ENCODE measurements at regions not wholly inside any gene's neighbourhood (a gene's known extent, or its start where the extent isn't known, plus 50 kb on each side); places are given as distances from the start of the nearest gene placed in this dataset.
A peak's percentile ranks its signal among the peaks of the same experiment; 100 is the strongest.
"Not testable (repeated sequence)": the region's sequence is repeated elsewhere in the genome, so short reads cannot be mapped to it uniquely, and the experiment has no call there.

DNA sequence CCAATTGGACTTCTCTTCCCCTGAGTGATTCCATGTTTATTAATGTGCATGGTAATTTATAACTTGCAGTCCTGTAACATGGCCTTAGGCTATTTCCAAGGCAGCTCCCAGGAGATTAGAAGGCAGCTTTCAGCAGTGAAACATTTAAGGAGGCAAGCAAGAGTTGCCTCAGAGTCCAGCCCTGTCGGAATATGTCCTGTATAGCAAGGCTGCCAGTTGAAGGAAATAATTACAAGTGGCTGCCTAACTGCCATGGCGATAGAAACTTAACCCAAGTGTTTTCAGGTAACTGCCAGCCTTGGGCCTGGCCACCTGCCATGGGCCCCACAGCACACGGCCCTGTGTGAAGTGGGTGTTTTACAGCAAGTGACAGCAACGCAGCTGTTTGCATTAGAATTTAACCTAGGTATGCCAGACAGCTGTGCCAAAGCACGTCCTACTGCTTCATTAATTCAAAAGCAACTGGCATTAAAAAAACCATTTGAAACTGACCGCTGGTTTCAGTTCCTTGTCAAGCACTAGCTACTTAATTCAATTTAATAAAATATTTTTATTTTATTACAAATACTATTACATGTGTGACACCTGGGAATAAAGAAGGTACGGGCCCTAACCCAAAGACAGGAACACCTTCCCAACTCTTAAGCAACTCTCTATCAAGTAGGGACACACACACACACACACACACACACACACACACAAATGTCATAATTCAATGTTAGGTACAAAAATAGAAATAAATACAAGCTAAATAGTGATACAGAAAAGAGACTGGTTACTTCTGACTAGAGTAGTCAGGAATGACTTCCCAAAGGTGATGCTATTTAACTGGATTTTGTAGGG lies 151.8 kb upstream of the HEY2 start:
- no peak for DNase-seq

DNA sequence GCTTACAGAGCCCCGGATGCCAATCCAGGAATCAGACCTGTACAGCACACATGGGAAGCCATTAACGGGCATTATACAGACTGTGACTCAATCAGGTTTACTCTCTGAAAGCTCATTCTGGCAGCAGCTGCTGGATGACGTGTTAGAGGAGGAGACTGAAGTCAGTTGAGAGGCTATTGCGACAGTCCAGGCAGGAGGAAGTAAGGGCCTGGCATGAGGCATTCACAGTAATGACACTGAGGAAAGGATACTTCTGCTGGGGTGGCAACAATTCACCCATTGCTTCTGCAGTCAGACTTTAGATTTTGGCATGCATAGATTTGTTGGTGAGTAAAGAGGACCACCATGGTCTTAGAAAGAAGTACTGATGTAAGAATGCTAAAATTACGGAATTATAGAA lies 151.0 kb upstream of the HEY2 start:
- DNase-seq = no peak

DNA sequence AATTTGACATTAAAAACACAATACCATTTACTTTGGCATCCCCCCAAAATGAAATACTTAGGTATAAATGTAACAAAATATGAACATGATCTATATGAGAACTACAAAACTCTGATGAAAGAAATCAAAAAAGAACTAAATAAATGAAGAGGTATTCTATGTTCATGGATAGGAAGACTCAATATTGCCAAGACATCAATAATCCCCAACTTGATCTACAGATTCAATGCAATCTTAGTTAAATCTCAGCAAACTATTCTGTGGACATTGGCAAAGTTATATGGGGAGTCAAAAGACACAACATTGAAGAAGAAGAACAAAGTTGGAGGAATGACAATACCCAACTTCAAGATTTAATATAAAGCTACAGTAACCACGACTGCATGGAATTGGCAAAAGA lies 145.2 kb upstream of the HEY2 start:
- DNase-seq = no peak

DNA sequence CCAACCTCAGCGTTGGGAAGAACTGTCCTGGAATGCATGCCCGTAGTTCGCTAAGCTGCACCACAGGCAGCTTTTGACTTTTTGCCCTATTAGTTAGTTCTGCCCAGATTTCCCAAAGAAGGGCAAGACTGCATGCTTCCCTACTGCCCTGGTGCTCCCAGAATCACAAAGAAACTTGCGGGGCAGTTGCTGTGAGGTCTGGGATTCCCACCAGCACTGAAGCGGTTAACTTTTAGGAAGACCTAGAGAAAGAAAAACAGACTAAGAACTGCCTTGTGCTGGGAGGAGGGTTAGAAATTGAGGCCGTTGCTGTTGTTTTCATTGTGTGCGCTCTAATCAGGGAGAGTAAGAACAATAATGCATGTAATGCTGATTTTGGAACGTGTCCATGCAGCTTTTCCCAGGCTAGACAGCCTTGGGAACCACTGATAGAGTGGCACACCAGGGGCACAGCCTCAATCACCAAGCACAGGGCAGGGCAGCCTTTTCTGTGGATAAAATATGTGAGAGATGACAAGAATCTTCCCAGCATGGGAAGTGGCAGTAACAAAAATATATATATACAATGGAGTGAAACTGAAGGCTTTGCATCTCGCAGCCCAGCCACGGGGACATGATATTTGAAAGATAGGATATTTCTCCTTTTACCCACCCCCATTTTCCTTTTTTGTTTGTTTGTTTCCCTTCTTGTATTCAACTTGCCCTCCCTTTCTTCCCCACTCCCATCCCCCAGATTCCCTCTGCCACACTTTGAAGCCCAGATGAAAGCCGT lies 137.7 kb upstream of the HEY2 start:
- DNase-seq = peak; percentile 53

DNA sequence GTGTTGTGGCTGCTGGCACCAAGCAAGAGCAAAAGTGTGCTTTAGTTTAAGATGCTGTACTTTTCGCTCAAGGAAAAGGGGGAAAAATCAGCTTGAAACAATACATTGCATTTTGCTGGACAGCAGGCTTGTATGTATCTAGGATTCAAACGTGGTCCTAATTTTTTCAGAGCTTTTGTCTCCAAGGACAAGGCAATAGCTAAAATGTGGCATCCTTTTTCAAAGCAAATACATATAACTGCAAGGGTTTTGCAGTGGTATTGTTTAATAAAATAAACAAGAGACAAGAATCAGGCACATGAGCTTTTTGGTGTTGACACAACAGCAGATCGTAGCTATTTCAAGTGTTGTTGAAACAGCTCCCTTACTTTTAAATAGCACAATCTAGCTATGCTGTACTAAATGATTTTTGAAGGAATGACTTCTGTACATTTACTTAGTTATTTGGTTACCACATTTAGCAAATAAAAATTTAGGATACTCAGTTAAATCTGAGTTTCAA lies 137.0 kb upstream of the HEY2 start:
- DNase-seq = peak; percentile 42

DNA sequence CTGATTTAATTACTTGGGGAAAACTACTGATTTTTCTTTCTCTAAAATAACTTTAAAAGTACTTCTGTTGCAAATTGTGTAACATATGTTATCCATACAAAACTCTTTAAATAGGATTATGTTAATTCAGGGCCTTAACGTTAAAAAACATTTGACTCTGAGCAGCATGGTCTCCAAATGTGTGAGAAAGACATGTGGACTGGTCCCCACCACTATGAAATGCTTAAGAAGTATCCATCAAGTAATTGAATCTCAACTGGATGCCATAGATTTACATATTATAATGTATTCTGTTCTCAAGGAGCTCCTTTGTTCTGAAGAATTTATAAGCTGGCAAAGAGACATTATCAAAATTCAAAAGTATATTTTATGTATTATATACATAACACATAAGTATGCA lies 130.8 kb upstream of the HEY2 start:
- no peak for DNase-seq

DNA sequence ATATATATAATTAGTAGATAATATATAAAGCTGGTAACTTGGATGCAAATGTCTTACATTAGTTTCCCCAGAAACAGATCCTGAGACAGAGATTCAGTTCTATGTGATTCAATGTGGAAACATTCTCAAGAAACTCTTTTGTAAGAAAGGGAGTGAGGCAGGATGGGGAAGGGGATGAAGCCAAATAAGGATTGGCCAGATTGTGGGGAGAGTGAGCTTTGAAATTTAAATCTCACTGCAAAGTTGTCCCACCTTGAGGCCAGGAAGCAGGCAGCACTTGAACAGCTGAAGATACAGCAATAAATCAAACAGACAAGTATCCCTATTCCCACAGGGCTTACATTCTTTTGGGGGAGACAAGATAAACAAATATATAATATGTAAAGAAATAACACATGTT lies 126.3 kb upstream of the HEY2 start:
- no peak for DNase-seq

DNA sequence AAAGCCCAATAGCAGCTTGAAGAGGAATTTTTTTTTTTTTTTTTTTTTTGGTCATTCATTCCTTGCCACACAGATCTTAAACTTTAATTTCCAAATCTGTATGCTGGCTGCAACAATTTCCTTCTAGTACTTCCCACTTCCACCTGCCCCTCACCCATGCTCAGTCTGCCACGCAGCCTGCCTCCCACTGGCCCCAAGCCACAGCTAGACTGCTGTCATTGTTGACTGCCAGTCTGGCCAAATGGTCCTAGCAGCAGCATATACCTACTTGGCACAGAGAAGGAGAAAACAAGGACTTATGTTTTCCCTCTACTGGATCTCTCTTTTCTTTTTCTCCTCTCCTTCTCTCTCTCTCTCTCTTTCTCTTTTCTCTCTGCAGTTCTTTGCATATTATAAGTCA lies 118.3 kb upstream of the HEY2 start:
- DNase-seq = no peak

DNA sequence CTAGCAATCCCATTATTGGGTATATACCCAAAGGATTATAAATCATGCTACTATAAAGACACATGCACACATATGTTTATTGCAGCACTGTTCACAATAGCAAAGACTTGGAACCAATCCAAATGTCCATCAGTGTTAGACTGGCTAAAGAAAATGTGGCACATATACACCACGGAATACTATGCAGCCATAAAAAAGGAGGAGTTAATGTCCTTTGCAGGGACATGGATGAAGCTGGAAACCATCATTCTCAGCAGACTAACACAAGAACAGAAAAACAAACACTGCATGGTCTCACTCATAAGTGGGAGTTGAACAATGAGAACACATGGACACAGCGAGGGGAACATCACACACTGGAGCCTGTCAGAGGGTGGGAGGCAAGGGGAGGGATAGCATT lies 113.4 kb upstream of the HEY2 start:
- DNase-seq = not testable (repeated sequence)

DNA sequence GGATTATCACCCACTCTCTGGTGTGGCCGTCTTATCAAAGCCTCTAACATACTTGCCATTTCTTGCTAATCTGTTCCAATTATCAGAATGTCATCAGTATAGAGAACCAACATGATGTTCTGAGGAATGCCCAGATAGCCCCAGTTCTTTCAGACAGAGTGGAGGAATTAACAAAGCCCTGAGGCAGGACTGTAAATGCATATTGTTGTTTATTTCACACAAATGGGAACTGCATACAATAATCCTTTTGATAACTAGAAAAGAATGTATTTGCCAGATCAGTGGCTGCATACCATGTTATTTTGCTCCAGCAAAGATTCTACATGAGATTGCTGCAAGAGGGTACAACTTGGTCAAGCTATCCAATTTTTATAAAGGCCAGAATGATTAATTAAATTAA lies 112.8 kb upstream of the HEY2 start:
- no peak for DNase-seq

DNA sequence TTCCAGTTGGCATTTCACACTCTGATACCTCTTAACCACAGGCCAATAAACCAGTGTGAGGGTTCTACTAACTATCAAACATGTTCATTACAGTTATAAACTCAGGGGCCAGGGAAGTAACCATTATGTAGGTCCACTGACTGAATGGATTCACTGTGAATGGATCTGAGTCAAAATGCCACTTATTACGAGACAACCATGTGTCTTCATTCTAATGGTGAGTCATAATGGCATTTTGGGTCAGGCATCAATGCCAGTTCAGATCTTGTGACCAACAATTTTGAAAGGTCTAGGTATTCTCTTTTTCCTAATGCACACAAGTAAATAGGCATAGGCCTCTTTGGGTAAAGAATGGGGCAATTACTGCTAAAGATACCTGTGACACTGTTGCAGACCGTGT lies 112.2 kb upstream of the HEY2 start:
- DNase-seq = no peak

DNA sequence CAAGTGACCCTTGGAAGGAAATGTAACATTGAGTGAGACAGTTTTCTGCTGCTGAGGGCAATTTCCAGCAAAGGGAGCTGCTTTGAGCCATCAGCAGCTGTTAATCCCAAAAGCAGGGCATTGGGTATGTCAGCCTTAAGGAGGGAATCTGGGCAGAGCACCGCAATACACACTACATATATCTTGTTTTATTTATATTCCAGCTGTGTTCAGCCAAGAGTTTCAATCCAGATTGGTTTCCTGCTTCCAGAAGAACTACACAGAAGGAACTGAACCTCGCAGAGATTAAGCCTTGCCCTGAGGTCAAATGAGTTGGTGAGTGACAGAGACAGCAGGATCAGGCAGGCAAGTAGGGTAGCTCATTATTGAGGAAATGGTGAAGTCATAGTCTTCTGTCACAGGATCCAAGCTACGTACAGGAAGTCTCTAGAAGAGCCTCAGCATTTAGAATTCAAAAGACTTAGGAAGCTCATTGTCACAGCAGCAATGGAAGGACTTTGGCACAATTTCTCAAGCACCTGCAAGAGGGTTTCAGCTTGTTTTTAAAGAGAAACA lies 109.9 kb upstream of the HEY2 start:
- DNase-seq = no peak

DNA sequence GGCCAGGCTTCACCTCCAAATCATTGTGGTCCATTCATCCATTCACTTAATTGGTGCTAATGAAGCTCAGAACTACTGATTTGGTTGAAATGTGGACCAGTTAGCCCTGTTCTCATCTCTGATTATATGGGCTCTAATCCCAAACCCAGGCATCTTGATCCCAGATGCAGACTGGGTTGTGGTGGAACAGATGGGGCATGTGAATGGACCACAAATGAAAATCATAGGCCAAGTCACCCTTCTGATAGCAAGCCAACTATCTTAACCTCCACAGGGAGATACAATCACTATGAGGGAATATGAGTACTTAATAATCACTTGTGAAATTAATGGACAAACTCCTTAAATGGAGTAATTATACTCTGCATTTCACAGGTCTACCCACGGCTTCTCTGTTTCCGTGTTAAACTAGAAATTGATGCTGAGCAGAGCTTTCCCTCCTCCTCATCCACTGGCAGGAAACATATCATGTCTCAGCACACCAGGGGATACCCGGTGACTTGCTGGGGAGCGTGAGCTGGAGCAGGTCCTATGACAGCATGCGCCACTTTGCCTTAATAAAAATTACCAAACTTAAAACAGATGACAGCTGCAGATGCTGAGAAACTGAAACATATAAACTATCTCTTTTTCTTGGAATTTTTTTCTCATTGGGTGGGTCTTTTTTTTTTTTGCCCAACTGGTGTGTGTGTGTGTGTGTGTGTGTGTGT lies 108.8 kb upstream of the HEY2 start:
- no peak for DNase-seq

DNA sequence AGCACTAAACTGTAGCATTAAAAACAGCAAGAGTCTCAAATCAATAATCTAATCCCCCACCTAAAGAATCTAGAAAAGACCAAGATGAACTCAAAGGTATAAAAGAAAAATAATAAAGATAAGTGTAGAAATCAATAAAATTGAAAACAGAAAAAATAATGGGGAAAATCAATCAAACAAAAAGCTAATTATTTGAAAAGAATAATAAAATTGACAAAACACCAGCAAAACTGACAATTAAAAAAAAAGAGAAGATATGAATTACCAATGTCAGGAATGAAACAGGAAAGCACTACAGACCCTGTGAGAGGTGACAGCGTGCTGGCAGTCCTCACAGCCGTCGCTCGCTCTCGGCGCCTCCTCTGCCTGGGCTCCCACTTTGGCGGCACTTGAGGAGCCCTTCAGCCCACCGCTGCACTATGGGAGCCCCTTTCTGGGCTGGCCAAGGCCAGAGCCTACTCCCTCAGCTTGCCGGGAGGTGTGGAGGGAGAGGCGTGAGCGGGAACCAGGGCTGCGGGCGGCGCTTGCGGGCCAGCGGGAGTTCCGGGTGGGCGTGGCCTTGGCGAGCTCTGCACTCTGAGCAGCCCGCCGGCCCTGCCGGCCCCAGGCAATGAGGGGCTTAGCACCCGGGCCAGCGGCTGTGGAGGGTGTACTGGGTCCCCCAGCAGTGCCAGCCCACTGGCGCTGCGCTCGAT lies 105.3 kb upstream of the HEY2 start:
- DNase-seq = not testable (repeated sequence)

DNA sequence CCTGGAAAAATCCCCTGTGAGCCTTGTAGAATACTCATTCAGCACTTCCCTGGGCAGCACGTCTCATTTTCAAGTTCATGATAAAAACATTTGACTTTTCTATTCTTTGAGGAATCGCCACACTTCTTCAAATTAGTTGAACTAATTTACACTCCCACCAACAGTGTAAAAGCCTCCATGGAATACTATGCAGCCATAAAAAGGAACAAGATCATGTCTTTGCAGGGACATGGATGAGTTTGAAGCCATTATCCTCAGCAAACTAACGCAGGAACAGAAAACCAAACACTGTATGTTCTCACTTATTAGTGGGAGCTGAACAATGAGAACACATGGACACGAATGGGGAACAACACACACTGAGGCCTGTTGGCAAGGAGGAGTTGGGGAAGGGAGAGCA lies 102.0 kb upstream of the HEY2 start:
- no peak for DNase-seq

DNA sequence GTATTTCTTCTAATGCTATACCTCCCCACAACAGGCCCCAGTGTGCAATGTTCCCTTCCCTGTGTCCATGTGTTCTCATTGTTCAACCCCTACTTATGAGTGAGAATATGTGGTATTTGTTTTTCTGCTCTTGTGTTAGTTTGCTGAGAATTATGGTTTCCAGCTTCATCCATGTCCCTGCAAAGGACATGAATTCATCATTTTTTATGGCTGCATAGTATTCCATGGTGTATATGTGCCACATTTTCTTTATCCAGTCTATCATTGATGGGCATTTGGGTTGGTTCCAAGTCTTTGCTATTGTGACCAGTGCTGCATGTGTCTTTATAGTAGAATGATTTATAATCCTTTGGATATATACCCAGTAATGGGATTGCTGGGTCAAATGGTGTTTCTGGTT lies 95.7 kb upstream of the HEY2 start:
- DNase-seq = not testable (repeated sequence)

DNA sequence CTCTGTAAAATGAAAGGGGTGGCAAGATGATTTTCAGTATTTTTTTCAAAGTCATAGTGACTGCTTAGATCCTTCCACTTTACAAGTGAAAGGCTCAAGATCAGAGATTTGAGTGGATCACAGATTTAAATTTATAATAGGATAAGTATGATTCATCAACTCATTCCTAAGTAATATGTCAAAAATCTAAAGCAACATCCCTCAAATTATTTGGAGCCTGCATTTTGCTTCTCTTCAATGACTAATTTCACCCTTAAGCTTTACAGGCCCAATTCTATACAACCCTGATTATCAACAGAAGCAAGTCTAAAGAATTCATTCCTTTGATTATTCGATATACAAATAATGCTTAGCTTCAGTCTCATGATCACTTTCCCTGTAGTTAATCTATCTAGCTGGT lies 93.9 kb upstream of the HEY2 start:
- no peak for DNase-seq

DNA sequence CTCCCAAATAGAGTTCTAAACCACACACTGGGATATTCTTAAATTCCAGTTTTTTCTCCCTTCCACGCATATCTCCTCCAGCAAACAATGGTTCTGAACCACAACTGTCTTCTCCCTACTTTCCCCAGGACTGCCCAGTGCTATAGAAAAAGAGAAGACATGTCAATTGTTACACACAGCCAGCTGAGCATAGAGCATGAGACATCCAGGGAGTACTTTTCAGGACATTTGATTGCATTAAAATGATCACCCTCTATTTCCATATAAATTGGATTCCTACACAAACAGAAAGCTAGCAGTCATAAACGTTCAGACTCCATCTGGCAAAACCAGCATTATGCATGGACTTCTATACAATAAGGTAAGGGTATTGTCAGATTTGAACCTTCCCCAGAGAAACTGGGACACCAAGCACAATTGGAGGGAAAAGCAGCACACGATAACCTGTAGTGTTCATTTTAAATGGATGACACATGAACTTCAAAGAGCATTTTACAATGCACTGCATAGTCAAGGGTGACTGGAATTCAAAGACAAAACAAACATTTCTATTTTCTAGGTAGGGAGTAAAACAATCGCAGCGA lies 93.1 kb upstream of the HEY2 start:
- DNase-seq = peak; percentile 96

DNA sequence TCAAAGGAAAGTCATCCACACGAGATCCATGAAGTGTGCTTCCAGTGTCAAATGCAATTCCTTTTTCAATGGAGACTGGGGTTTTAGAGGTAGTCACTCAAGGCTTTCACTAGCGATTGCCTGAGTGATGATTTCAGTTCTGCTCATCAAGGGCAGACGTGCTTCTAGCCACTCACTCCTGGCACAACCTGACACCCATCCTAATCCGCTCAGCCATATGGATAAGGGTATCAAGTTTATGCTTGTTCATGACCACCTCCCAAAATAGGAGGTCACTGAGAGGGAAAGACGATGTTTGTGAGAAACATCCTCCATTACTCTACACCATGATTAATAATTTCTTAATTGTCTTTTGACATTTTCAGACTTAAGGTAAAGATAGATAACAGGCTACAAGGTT lies 91.3 kb upstream of the HEY2 start:
- no peak for DNase-seq

DNA sequence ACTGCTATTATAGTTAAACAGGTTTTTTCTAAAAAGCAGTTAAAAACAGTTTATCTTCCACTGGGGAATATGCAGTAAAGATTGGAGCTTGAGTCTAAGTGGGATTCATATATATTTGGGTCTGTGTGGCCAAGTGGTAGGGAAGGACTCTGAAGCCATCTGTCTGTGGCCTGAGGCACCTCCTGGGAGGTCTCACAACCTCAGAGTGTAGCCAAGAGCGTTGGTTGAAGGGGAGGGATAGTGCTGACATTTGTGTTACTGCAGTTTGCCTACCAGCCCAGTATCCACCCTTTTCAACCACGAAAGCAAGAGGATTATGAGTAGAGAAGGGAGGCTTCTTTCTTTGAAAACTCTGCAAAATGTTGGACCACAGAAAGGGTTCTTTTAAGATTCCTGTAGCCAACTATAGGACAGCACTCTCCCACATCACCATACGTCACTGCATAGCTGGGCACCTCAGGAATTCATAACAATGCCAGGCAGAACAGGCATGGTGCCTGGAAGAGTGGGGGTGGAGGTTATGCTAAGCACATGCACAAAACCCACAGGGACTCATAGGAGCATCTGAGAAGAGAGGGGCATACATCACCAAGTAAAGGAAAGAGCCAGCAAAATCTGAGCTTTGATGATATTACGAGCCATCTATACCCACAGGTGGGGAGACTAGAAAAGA lies 90.5 kb upstream of the HEY2 start:
- no peak for DNase-seq

DNA sequence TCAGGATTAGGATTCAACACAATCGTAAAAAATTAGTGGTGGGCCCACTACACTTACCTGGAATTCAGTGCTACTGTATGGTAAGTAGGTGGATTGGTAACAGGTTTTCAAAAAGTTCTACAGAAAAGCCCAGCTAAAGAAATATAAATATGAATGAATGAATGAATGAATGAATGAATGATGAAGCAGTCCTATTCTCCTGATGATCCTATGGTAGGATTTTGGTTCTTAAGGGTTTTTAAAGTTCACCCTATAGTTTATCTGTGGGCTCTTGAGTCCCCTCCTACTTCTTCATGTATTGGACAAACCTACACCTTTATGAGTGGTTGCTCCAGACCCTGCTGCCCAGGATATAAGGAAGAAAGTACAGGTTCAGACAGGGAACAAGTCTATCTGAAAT lies 89.5 kb upstream of the HEY2 start:
- no peak for DNase-seq

DNA sequence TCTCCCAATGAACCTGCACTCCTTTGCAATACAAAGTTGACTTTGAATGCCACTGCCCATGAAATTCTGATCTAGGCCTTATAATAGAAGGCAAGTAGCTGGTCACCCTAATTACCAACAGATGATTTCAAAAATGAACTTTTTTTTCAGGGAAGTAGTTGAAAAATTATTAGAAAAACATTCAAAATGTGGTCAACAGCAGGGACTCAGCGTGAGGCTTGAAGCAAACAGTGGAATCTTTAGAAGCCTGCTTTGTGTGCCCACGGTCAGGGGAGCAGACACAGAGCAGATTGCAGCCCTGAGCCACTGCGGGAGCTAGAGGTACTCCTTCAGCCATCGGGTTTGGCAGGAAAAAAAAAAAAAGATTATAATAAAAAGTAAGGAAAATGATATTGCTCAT lies 87.1 kb upstream of the HEY2 start:
- no peak for DNase-seq

Measured in NCI-H748 treated with DMSO at 0.1 percent for 48 hours (cell line).